ENCODE measurements at regions not wholly inside any gene's neighbourhood (a gene's known extent, or its start where the extent isn't known, plus 50 kb on each side); places are given as distances from the start of the nearest gene placed in this dataset.

DNA sequence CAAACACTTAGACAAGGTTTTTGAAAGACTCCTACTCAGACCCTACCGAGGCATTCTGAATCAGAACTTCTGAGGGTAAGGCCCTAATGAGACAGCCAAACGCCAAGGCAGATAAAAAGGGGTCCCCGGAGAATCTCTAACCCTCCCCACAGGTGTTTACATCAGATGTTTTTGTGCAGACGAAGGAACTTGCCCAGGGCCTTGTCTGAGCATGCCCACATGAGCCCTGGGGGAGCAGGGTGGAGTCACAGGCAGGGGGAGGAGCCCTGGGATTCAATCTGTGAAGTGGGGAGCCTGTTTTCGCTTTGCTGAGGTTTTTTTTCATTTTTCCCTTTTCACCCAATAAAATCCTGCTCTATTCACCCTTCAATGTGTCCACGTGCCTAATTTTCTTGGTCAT, 61.6 kb upstream of the MED4 start:
- Mint-ChIP-seq H3K4me3 (ENCODE audit: low read depth) (no peak overlapping the region), H3K4me1 (ENCODE audit: low read depth) (peaks cover 3% of the 10 kb centered on the region), H3K27ac (no peak overlapping the region), H3K36me3 (ENCODE audit: insufficient read depth) (no peaks in the 10 kb centered on the region), H3K9me3 (ENCODE audit: low read depth) (no peaks in the 10 kb centered on the region), H3K27me3 (peaks cover 7% of the 10 kb centered on the region)
- TF ChIP-seq CTCF (IDR thresholded peaks at IDR 0.05; ENCODE audit: unreplicated experiment), result no peak
- DNase-seq (ENCODE audit: low spot score, unreplicated experiment), result no peak

DNA sequence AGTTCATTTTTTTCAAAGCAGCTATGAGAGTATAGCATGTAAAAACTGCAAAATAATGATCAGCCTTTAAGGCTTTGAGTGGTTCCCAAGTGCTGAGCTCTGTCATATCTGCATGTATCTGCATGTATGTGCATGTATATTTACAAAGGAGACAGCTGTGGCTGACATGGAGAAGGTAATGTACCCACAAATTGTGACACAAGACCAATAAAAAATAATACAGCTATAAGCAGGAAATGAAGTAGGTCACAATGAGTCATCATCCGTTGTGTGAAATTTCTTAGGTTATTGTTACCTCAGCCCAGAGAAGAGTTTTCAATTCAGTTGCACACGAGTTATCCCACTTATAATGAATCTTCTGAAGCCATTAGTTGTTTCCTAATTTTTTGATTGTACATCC, 60.9 kb upstream of the MED4 start:
- H3K9me3 Mint-ChIP-seq (ENCODE audit: low read depth), result no peaks in the 10 kb centered on the region
- H3K4me3 Mint-ChIP-seq (ENCODE audit: low read depth), result no peak overlapping the region
- no peak for TF ChIP-seq CTCF (IDR thresholded peaks at IDR 0.05; ENCODE audit: unreplicated experiment)
- H3K27ac Mint-ChIP-seq, result no peak overlapping the region
- H3K27me3 Mint-ChIP-seq, result peaks cover 5% of the 10 kb centered on the region
- no peaks in the 10 kb centered on the region for H3K36me3 Mint-ChIP-seq (ENCODE audit: insufficient read depth)
- DNase-seq (ENCODE audit: low spot score, unreplicated experiment), result no peak
- peaks cover 3% of the 10 kb centered on the region for H3K4me1 Mint-ChIP-seq (ENCODE audit: low read depth)

DNA sequence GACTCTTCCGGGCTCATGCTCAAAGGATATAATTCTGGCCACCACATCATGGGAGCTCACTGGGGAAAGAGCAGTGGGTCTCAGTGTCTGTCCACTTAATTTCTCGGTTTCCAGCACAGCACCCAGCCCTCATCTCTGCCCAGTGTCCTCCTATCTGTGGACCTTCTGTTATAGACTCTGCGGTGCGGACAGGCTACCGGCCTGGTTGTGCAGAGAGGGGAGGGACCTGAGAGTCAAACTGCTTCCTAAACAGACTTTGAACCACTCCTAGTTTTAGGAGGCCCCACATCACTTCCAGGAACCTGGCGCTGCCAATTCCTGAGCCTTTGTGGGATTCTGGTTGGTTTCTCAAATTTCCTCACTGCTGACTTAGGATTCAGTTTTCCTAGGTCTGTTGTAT, 59.8 kb upstream of the MED4 start:
- Mint-ChIP-seq H3K27ac (no peak overlapping the region), H3K9me3 (ENCODE audit: low read depth) (no peaks in the 10 kb centered on the region), H3K4me3 (ENCODE audit: low read depth) (no peak overlapping the region), H3K36me3 (ENCODE audit: insufficient read depth) (no peaks in the 10 kb centered on the region), H3K4me1 (ENCODE audit: low read depth) (peaks cover 3% of the 10 kb centered on the region), H3K27me3 (no peaks in the 10 kb centered on the region)
- TF ChIP-seq CTCF (IDR thresholded peaks at IDR 0.05; ENCODE audit: unreplicated experiment), result no peak
- DNase-seq (ENCODE audit: low spot score, unreplicated experiment), result no peak

DNA sequence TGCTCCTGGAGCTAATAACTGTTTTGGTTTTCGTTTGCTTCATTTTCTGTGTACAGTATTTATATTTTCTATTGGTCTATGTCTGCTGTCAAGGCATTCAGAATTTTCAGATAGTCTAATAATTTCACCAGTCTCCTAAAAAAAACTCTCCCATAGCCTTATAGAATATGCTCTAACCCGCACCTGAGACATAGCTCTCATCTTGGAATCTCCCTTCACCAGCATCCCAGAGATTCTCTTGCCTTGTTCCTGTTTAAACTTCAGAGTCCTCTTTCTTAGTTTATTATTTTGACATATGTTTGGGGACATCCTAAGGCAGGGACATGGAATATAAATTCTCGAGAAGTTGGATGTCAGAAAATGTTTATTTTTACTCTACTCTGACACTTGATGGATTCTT, 58.3 kb upstream of the MED4 start:
- no peak for TF ChIP-seq CTCF (IDR thresholded peaks at IDR 0.05; ENCODE audit: unreplicated experiment)
- Mint-ChIP-seq H3K27me3 (no peaks in the 10 kb centered on the region), H3K36me3 (ENCODE audit: insufficient read depth) (no peaks in the 10 kb centered on the region), H3K4me3 (ENCODE audit: low read depth) (no peak overlapping the region), H3K27ac (no peak overlapping the region), H3K4me1 (ENCODE audit: low read depth) (peaks cover 3% of the 10 kb centered on the region), H3K9me3 (ENCODE audit: low read depth) (no peaks in the 10 kb centered on the region)
- no peak for DNase-seq (ENCODE audit: low spot score, unreplicated experiment)

DNA sequence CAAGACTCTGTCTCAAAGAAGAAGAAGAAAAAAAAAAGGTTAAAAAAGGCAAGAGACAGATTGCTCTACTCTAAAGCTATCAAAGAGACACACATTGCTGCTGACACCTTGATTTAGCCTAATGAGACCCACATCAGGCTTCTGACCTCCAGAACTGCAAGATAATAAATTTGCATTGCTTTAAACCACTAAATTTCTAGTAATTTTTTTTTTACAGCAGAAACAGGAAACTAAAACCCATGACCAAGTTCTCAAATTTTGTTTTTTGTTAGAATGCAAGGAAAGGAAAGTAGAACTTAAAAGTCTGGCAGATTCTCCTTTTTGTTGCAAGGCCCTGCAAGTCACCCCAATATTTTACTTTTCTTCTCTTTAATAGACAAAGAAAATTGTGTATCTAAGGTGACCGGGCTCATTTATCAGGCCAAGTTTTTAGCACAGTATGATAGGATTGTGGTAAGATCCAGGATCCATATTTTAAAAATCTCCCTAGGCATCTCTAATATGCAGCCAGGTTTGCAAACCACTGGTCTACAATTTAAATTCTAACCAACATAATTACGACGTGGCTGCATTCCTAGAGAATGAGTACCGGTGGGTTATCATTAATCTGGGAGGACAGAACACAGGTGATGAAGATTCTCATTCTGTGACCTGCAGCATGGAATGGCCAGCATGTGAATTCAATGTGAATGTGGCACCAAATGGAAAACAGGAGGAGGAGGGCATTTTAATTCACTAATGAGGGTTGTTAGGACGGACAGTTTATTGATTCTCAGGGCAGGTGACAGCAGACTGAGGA, 56.7 kb upstream of the MED4 start:
- Mint-ChIP-seq H3K4me1 (ENCODE audit: low read depth) (peaks cover 3% of the 10 kb centered on the region), H3K4me3 (ENCODE audit: low read depth) (no peak overlapping the region), H3K9me3 (ENCODE audit: low read depth) (no peaks in the 10 kb centered on the region), H3K27ac (no peak overlapping the region), H3K27me3 (no peaks in the 10 kb centered on the region), H3K36me3 (ENCODE audit: insufficient read depth) (no peaks in the 10 kb centered on the region)
- DNase-seq (ENCODE audit: low spot score, unreplicated experiment), result no peak
- no peak for TF ChIP-seq CTCF (IDR thresholded peaks at IDR 0.05; ENCODE audit: unreplicated experiment)
